ENCODE measurements at regions not wholly inside any gene's neighbourhood (a gene's known extent, or its start where the extent isn't known, plus 50 kb on each side); places are given as distances from the start of the nearest gene placed in this dataset.

GRCh38 chr21:23690316-23690715, 1917.0 kb downstream of the MRPL39 start:
- no peaks in the 10 kb centered on the region for H3K79me2 ChIP-seq (ENCODE audit: insufficient read depth, low read length)
- TF ChIP-seq EZH2 (IDR thresholded peaks at IDR 0.05; ENCODE audit: insufficient read depth, low read length) (no peak), CTCF (IDR thresholded peaks at IDR 0.05; ENCODE audit: insufficient read depth, low read depth, low read length) (no peak)
- H3K4me3 ChIP-seq (ENCODE audit: insufficient read depth, low read depth, low read length): no peak overlapping the region
- H3K9me3 ChIP-seq (ENCODE audit: insufficient read depth, low read depth, low read length): no peaks in the 10 kb centered on the region
- H3K36me3 ChIP-seq (ENCODE audit: insufficient read depth, low read length): no peaks in the 10 kb centered on the region
- Mint-ChIP-seq H3K36me3 (ENCODE audit: low read depth, unreplicated experiment) (no peaks in the 10 kb centered on the region), H3K27ac (ENCODE audit: unreplicated experiment) (no peak overlapping the region), H3K9me3 (ENCODE audit: unreplicated experiment) (no peaks in the 10 kb centered on the region), H3K4me3 (ENCODE audit: unreplicated experiment) (no peak overlapping the region), H3K4me1 (ENCODE audit: low read depth, unreplicated experiment) (no peaks in the 10 kb centered on the region), H3K27me3 (ENCODE audit: low read depth, unreplicated experiment) (no peaks in the 10 kb centered on the region)
- FAIRE-seq (no peak), DNase-seq (ENCODE audit: low read depth) (no peak)
- no peak overlapping the region for H3K27ac ChIP-seq (ENCODE audit: low read depth, low read length)
- H4K20me1 ChIP-seq (ENCODE audit: insufficient read depth, low read length): no peaks in the 10 kb centered on the region
- no peaks in the 10 kb centered on the region for H3K4me1 ChIP-seq (ENCODE audit: insufficient read depth, low read length)
- no peak overlapping the region for H3K4me2 ChIP-seq (ENCODE audit: low read length)
- no peaks in the 10 kb centered on the region for H3K27me3 ChIP-seq (ENCODE audit: insufficient read depth, low read length)
- H2AFZ ChIP-seq (ENCODE audit: low read depth, low read length): no peak overlapping the region
- no peak overlapping the region for H3K9ac ChIP-seq (ENCODE audit: low read length)

- Histone ChIP-seq H3K27ac (ENCODE audit: low read depth, low read length) (no peak overlapping the region), H3K4me3 (ENCODE audit: insufficient read depth, low read depth, low read length) (no peak overlapping the region), H3K9ac (ENCODE audit: low read length) (no peak overlapping the region), H3K79me2 (ENCODE audit: insufficient read depth, low read length) (no peaks in the 10 kb centered on the region), H3K9me3 (ENCODE audit: insufficient read depth, low read depth, low read length) (no peaks in the 10 kb centered on the region), H3K4me1 (ENCODE audit: insufficient read depth, low read length) (no peaks in the 10 kb centered on the region), H2AFZ (ENCODE audit: low read depth, low read length) (no peak overlapping the region), H3K36me3 (ENCODE audit: insufficient read depth, low read length) (no peaks in the 10 kb centered on the region), H3K27me3 (ENCODE audit: insufficient read depth, low read length) (no peaks in the 10 kb centered on the region), H3K4me2 (ENCODE audit: low read length) (no peak overlapping the region), H4K20me1 (ENCODE audit: insufficient read depth, low read length) (no peaks in the 10 kb centered on the region)
- TF ChIP-seq CTCF (IDR thresholded peaks at IDR 0.05; ENCODE audit: insufficient read depth, low read depth, low read length) (no peak), EZH2 (IDR thresholded peaks at IDR 0.05; ENCODE audit: insufficient read depth, low read length) (no peak)
- FAIRE-seq (no peak), DNase-seq (ENCODE audit: low read depth) (no peak)
- Mint-ChIP-seq H3K27ac (ENCODE audit: unreplicated experiment) (no peak overlapping the region), H3K27me3 (ENCODE audit: low read depth, unreplicated experiment) (no peaks in the 10 kb centered on the region), H3K36me3 (ENCODE audit: low read depth, unreplicated experiment) (no peaks in the 10 kb centered on the region), H3K9me3 (ENCODE audit: unreplicated experiment) (no peaks in the 10 kb centered on the region), H3K4me3 (ENCODE audit: unreplicated experiment) (no peak overlapping the region), H3K4me1 (ENCODE audit: low read depth, unreplicated experiment) (no peaks in the 10 kb centered on the region)
These were observed 1920.4 kb downstream of the MRPL39 start for GRCh38 chr21:23686737-23687523.

- Histone ChIP-seq H3K27ac (ENCODE audit: low read depth, low read length) (no peak overlapping the region), H4K20me1 (ENCODE audit: insufficient read depth, low read length) (no peaks in the 10 kb centered on the region), H3K79me2 (ENCODE audit: insufficient read depth, low read length) (no peaks in the 10 kb centered on the region), H2AFZ (ENCODE audit: low read depth, low read length) (no peak overlapping the region), H3K36me3 (ENCODE audit: insufficient read depth, low read length) (no peaks in the 10 kb centered on the region), H3K4me3 (ENCODE audit: insufficient read depth, low read depth, low read length) (no peak overlapping the region), H3K27me3 (ENCODE audit: insufficient read depth, low read length) (no peaks in the 10 kb centered on the region), H3K9me3 (ENCODE audit: insufficient read depth, low read depth, low read length) (no peaks in the 10 kb centered on the region), H3K9ac (ENCODE audit: low read length) (no peak overlapping the region), H3K4me2 (ENCODE audit: low read length) (no peak overlapping the region), H3K4me1 (ENCODE audit: insufficient read depth, low read length) (no peaks in the 10 kb centered on the region)
- no peaks in the 10 kb centered on the region for H3K27me3 Mint-ChIP-seq (ENCODE audit: low read depth, unreplicated experiment)
- no peaks in the 10 kb centered on the region for H3K36me3 Mint-ChIP-seq (ENCODE audit: low read depth, unreplicated experiment)
- FAIRE-seq (no peak), DNase-seq (ENCODE audit: low read depth) (no peak)
- H3K27ac Mint-ChIP-seq (ENCODE audit: unreplicated experiment): no peak overlapping the region
- TF ChIP-seq CTCF (IDR thresholded peaks at IDR 0.05; ENCODE audit: insufficient read depth, low read depth, low read length) (no peak), EZH2 (IDR thresholded peaks at IDR 0.05; ENCODE audit: insufficient read depth, low read length) (no peak)
- no peaks in the 10 kb centered on the region for H3K9me3 Mint-ChIP-seq (ENCODE audit: unreplicated experiment)
- no peak overlapping the region for H3K4me3 Mint-ChIP-seq (ENCODE audit: unreplicated experiment)
- H3K4me1 Mint-ChIP-seq (ENCODE audit: low read depth, unreplicated experiment): no peaks in the 10 kb centered on the region
These were observed 1922.8 kb downstream of the MRPL39 start for GRCh38 chr21:23684431-23684830.

Measured in astrocyte (in vitro differentiated cells and primary cell).